ENCODE measurements at regions not wholly inside any gene's neighbourhood (a gene's known extent, or its start where the extent isn't known, plus 50 kb on each side); places are given as distances from the start of the nearest gene placed in this dataset.

GRCh38 chr21:29235714-29236197 is 63.0 kb upstream of the BACH1 start:
- POLR2A ChIA-PET, result interaction anchor here (0.8 to 8.2 kb wide), 5 partner anchors 12 to 64 kb away, joined by 3 to 115 read pairs (median 8); partner anchors contain the start of gene BACH1
- DNase-seq (ENCODE audit: unreplicated experiment), result no peak
- peaks cover 45% of the 10 kb centered on the region for H3K4me1 Mint-ChIP-seq (ENCODE audit: insufficient read depth, unreplicated experiment)

GRCh38 chr21:29236201-29236600 is 62.5 kb upstream of the BACH1 start:
- CTCF ChIA-PET, result interaction anchor here (0.7 to 1.5 kb wide), 2 partner anchors 102 to 137 kb away, joined by 3 to 4 read pairs; no protein-coding TSS in a partner anchor
- Mint-ChIP-seq H3K9me3 (ENCODE audit: unreplicated experiment) (no peaks in the 10 kb centered on the region), H3K27me3 (ENCODE audit: insufficient read depth, unreplicated experiment) (no peaks in the 10 kb centered on the region), H3K27ac (ENCODE audit: low read depth, unreplicated experiment) (no peak overlapping the region), H3K36me3 (ENCODE audit: insufficient read depth, unreplicated experiment) (no peaks in the 10 kb centered on the region), H3K4me1 (ENCODE audit: insufficient read depth, unreplicated experiment) (peaks cover 41% of the 10 kb centered on the region), H3K4me3 (ENCODE audit: unreplicated experiment) (no peak overlapping the region)
- no TSS peak for BruUV-seq (replicated peaks)
- no peak for DNase-seq (ENCODE audit: unreplicated experiment)
- no peak for TF ChIP-seq CTCF (IDR thresholded peaks at IDR 0.05; ENCODE audit: unreplicated experiment)
- intact Hi-C loops (cut with micrococcal nuclease), result loop anchor here (10.0 kb wide), 1 partner anchor 59 kb away; the partner anchor contains the start of gene BACH1
- POLR2A ChIA-PET, result interaction anchor here (0.8 to 8.2 kb wide), 5 partner anchors 11 to 63 kb away, joined by 3 to 115 read pairs (median 8); partner anchors contain the start of gene BACH1

More at GRCh38 chr21:29235714-29236197, 63.0 kb upstream of the BACH1 start:
- Mint-ChIP-seq H3K4me3 (ENCODE audit: unreplicated experiment) (no peak overlapping the region), H3K27me3 (ENCODE audit: insufficient read depth, unreplicated experiment) (no peaks in the 10 kb centered on the region), H3K9me3 (ENCODE audit: unreplicated experiment) (no peaks in the 10 kb centered on the region), H3K36me3 (ENCODE audit: insufficient read depth, unreplicated experiment) (no peaks in the 10 kb centered on the region), H3K27ac (ENCODE audit: low read depth, unreplicated experiment) (no peak overlapping the region)
- TF ChIP-seq CTCF (IDR thresholded peaks at IDR 0.05; ENCODE audit: unreplicated experiment), result no peak
- CTCF ChIA-PET, result interaction anchor here (0.7 to 1.5 kb wide), 2 partner anchors 101 to 138 kb away, joined by 3 to 4 read pairs; no protein-coding TSS in a partner anchor
- intact Hi-C loops (cut with micrococcal nuclease), result loop anchor here (10.0 kb wide), 1 partner anchor 59 kb away; the partner anchor contains the start of gene BACH1
- no TSS peak for BruUV-seq (replicated peaks)

- no peak for TF ChIP-seq CTCF (IDR thresholded peaks at IDR 0.05; ENCODE audit: unreplicated experiment)
- no peak for DNase-seq (ENCODE audit: unreplicated experiment)
- Mint-ChIP-seq H3K36me3 (ENCODE audit: insufficient read depth, unreplicated experiment) (no peaks in the 10 kb centered on the region), H3K4me1 (ENCODE audit: insufficient read depth, unreplicated experiment) (peaks cover 34% of the 10 kb centered on the region), H3K4me3 (ENCODE audit: unreplicated experiment) (no peak overlapping the region), H3K9me3 (ENCODE audit: unreplicated experiment) (no peaks in the 10 kb centered on the region), H3K27ac (ENCODE audit: low read depth, unreplicated experiment) (peak overlapping the region; percentile 64), H3K27me3 (ENCODE audit: insufficient read depth, unreplicated experiment) (no peaks in the 10 kb centered on the region)
- no TSS peak for BruUV-seq (replicated peaks)
- ChIA-PET POLR2A (interaction anchor here (2.6 to 8.2 kb wide), 2 partner anchors 20 to 22 kb away, joined by 8 to 115 read pairs; no protein-coding TSS in a partner anchor), CTCF (no interaction called here)
- intact Hi-C loops (cut with micrococcal nuclease), result loop anchor here (10.0 kb wide), 1 partner anchor 57 kb away; the partner anchor contains the start of gene BACH1
Measured at GRCh38 chr21:29237110-29238052, 61.3 kb upstream of the BACH1 start.

Data from MCF 10A (cell line).